Hepatocyte (in vitro differentiated cells): ENCODE measurements at regions not wholly inside any gene's neighbourhood (a gene's known extent, or its start where the extent isn't known, plus 50 kb on each side); places are given as distances from the start of the nearest gene placed in this dataset.

Experiments
- DNase-seq: peaks from one replicate; pipeline ENCODE4 v3.0.0-alpha.2; 2016; ENCODE audit warnings: low spot score
- H2AFZ ChIP-seq: fragments of 200-600 bp; sonication (generic); 2 replicates; pipeline ENCODE4 v1.6.0; 2016; ENCODE audit warnings: antibody characterized with exemption, mild to moderate bottlenecking
- H3K27ac ChIP-seq: fragments of 200-600 bp; sonication (generic); 2 replicates; pipeline ENCODE4 v1.5.1; 2016; ENCODE audit warnings: mild to moderate bottlenecking
- H3K27me3 ChIP-seq: fragments of 200-600 bp; sonication (generic); 2 replicates; pipeline ENCODE4 v1.6.1; 2016
- H3K36me3 ChIP-seq: fragments of 200-600 bp; sonication (generic); replicated peaks from 2 replicates; pipeline ENCODE4 v1.5.1; 2016; ENCODE audit warnings: low read depth; ENCODE audit not compliant: insufficient read depth
- H3K4me1 ChIP-seq: fragments of 200-600 bp; sonication (generic); 2 replicates; pipeline ENCODE4 v1.5.1; 2016; ENCODE audit warnings: mild to moderate bottlenecking, moderate library complexity; ENCODE audit not compliant: insufficient read depth
- H3K4me2 ChIP-seq: fragments of 200-600 bp; sonication (generic); 2 replicates; pipeline ENCODE4 v1.6.0; 2016
- H3K4me3 ChIP-seq: fragments of 200-600 bp; sonication (generic); 2 replicates; pipeline ENCODE4 v1.5.1; 2016; ENCODE audit warnings: mild to moderate bottlenecking
- H3K79me2 ChIP-seq: fragments of 200-600 bp; sonication (generic); 2 replicates; pipeline ENCODE4 v1.6.0; 2017; ENCODE audit warnings: mild to moderate bottlenecking
- H3K9me2 ChIP-seq: fragments of 200-600 bp; sonication (generic); replicated peaks from 2 replicates; pipeline ENCODE4 v1.6.0; 2017; ENCODE audit warnings: mild to moderate bottlenecking; ENCODE audit not compliant: insufficient read depth
- H3K9me3 ChIP-seq: fragments of 200-600 bp; sonication (generic); 2 replicates; pipeline ENCODE4 v1.5.1; 2016; ENCODE audit warnings: low read depth, mild to moderate bottlenecking
- H4K20me1 ChIP-seq: fragments of 200-600 bp; sonication (generic); 2 replicates; pipeline ENCODE4 v1.6.0; 2016; ENCODE audit warnings: mild to moderate bottlenecking; ENCODE audit not compliant: insufficient read depth, poor library complexity, severe bottlenecking
- CTCF ChIP-seq: fragments of 200-600 bp; sonication (generic); IDR thresholded peaks from 2 replicates; pipeline ENCODE4 v1.5.1; 2016; ENCODE audit warnings: antibody characterized with exemption, mild to moderate bottlenecking; ENCODE audit not compliant: poor library complexity
- EZH2 ChIP-seq: fragments of 200-600 bp; sonication (generic); IDR thresholded peaks from 2 replicates; pipeline ENCODE4 v1.6.1; 2016; ENCODE audit warnings: antibody characterized with exemption, mild to moderate bottlenecking, borderline replicate concordance
- EZH2phosphoT487 ChIP-seq: fragments of 200-600 bp; sonication (generic); IDR thresholded peaks from one replicate; pipeline ENCODE4 v1.6.1; 2018; ENCODE audit warnings: antibody characterized with exemption, mild to moderate bottlenecking, low read depth, moderate library complexity; ENCODE audit not compliant: unreplicated experiment, severe bottlenecking
- WGBS: methylation state at CpG from one replicate; pipeline ENCODE4 v1.1.6; 2016; ENCODE audit warnings: low lambda C conversion rate; ENCODE audit errors: missing lambda C conversion rate; 5-methylcytosine and 5-hydroxymethylcytosine counted together

GRCh38 chrX:10854594-10854993, 234.2 kb upstream of the MID1 start:
- no peaks in the 10 kb centered on the region for H3K36me3 ChIP-seq
- H3K4me2 ChIP-seq: no peak overlapping the region
- no peak for DNase-seq
- no peak overlapping the region for H3K27ac ChIP-seq
- no peaks in the 10 kb centered on the region for H3K79me2 ChIP-seq
- no peaks in the 10 kb centered on the region for H3K9me2 ChIP-seq
- H3K9me3 ChIP-seq: no peaks in the 10 kb centered on the region
- no peaks in the 10 kb centered on the region for H3K27me3 ChIP-seq
- no peaks in the 10 kb centered on the region for H4K20me1 ChIP-seq
- no peak overlapping the region for H3K4me3 ChIP-seq
- H3K4me1 ChIP-seq: no peaks in the 10 kb centered on the region
- H2AFZ ChIP-seq: no peak overlapping the region
- TF ChIP-seq CTCF (no peak), EZH2 (no peak), EZH2phosphoT487 (no peak)
- 51% methylated on average over 7 of the region's 7 CpGs for WGBS

GRCh38 chrX:10855845-10856244, 235.5 kb upstream of the MID1 start:
- Histone ChIP-seq H3K4me2 (no peak overlapping the region), H2AFZ (no peak overlapping the region), H3K79me2 (no peaks in the 10 kb centered on the region), H3K36me3 (no peaks in the 10 kb centered on the region), H3K4me1 (no peaks in the 10 kb centered on the region), H3K27ac (no peak overlapping the region), H3K9me2 (no peaks in the 10 kb centered on the region), H3K4me3 (no peak overlapping the region), H3K27me3 (no peaks in the 10 kb centered on the region), H3K9me3 (peaks cover 4% of the 10 kb centered on the region), H4K20me1 (no peaks in the 10 kb centered on the region)
- TF ChIP-seq EZH2phosphoT487 (no peak), CTCF (no peak), EZH2 (no peak)
- 61% methylated on average over 2 of the region's 2 CpGs for WGBS
- no peak for DNase-seq

DNA sequence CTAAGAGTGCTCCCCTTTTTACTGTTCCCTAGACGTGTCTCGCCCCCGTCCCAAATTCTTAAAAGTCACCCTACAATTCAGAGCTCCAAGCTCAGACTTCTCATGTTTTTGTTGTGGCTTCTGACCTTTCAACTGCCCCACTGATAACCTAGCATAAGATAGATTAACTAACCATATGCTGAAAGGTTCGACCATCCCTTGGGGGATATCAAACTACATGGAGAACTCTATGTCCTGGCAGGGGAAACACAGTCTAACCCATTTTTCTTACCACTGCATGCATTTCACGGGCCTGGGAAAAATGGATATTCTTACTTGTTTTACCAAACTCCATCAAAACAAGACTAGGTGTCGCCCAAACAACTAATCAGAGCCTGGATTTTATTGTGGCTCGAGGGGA, 236.4 kb upstream of the MID1 start:
- no peak for DNase-seq
- Histone ChIP-seq H3K36me3 (no peaks in the 10 kb centered on the region), H2AFZ (no peak overlapping the region), H3K27ac (no peak overlapping the region), H4K20me1 (no peaks in the 10 kb centered on the region), H3K4me3 (no peak overlapping the region), H3K4me2 (no peak overlapping the region), H3K9me2 (no peaks in the 10 kb centered on the region), H3K4me1 (no peaks in the 10 kb centered on the region), H3K79me2 (no peaks in the 10 kb centered on the region), H3K9me3 (peaks cover 7% of the 10 kb centered on the region), H3K27me3 (no peaks in the 10 kb centered on the region)
- 62% methylated on average over 7 of the region's 7 CpGs for WGBS
- TF ChIP-seq CTCF (no peak), EZH2 (no peak), EZH2phosphoT487 (no peak)

- no peak for DNase-seq
- 92% methylated on average over 3 of the region's 3 CpGs for WGBS
- H3K36me3 ChIP-seq: no peaks in the 10 kb centered on the region
Observed at GRCh38 chrX:10859353-10859752, 239.0 kb upstream of the MID1 start.

More at GRCh38 chrX:10859353-10859752, 239.0 kb upstream of the MID1 start:
- Histone ChIP-seq H2AFZ (no peak overlapping the region), H3K4me1 (no peaks in the 10 kb centered on the region), H3K9me2 (no peaks in the 10 kb centered on the region), H3K79me2 (no peaks in the 10 kb centered on the region), H3K4me2 (no peak overlapping the region), H3K27me3 (no peaks in the 10 kb centered on the region), H3K27ac (no peak overlapping the region), H3K4me3 (no peak overlapping the region), H4K20me1 (no peaks in the 10 kb centered on the region), H3K9me3 (peaks cover 7% of the 10 kb centered on the region)
- TF ChIP-seq CTCF: no peak
- TF ChIP-seq EZH2phosphoT487: no peak
- TF ChIP-seq EZH2: no peak
